Ascending aorta (tissue), 2 donors: ENCODE measurements at regions not wholly inside any gene's neighbourhood (a gene's known extent, or its start where the extent isn't known, plus 50 kb on each side); places are given as distances from the start of the nearest gene placed in this dataset.

Experiments
- DNase-seq, 2 donors: peaks; one replicate each; pipeline ENCODE4 v3.0.0-alpha.2; 2019; ENCODE audit warnings: low spot score in 2 of 2
- H3K27ac ChIP-seq, 2 donors: fragments of 200-600 bp; sonication (generic); one replicate each; pipeline ENCODE4 v1.5.1; 2016 to 2017; ENCODE audit warnings: mild to moderate bottlenecking in 1 of 2
- H3K27me3 ChIP-seq: fragments of 200-600 bp; sonication (generic); one replicate; pipeline ENCODE4 v1.5.1; 2017
- H3K36me3 ChIP-seq, 2 donors: fragments of 200-600 bp; sonication (generic); one replicate each; pipeline ENCODE4 v1.5.1; 2016
- H3K4me1 ChIP-seq, 2 donors: fragments of 200-600 bp; sonication (generic); one replicate each; pipeline ENCODE4 v1.5.1; 2016 to 2017; ENCODE audit warnings: mild to moderate bottlenecking in 1 of 2
- H3K4me3 ChIP-seq, 2 donors: fragments of 200-600 bp; sonication (generic); one replicate each; pipeline ENCODE4 v1.5.1; 2016 to 2017; ENCODE audit warnings: mild to moderate bottlenecking in 1 of 2
- H3K9me3 ChIP-seq, 2 donors: fragments of 200-600 bp; sonication (generic); one replicate each; pipeline ENCODE4 v1.5.1; 2016
- CTCF ChIP-seq, 3 experiments: fragments of 200-600 bp in 2 of 3; fragments of 450-650 bp in 1 of 3; sonication (generic) in 2 of 3; IDR thresholded peaks; one replicate each; pipeline ENCODE4 v1.5.1; 2016 to 2019; ENCODE audit warnings: antibody characterized with exemption in 3 of 3, mild to moderate bottlenecking in 1 of 3, moderate library complexity in 1 of 3
- intact Hi-C: fragments of 100-400 bp; cut with DNase I; formaldehyde crosslinking; loops from one replicate; pipeline ENCODE4 v1.15.1; 2023

GRCh38 chr10:21061184-21061583 lies 164.1 kb upstream of the NEBL start:
- H3K4me1 ChIP-seq: no peaks in the 10 kb centered on the region
- H3K27ac ChIP-seq: no peak overlapping the region
- no peak overlapping the region for H3K4me3 ChIP-seq
- H3K9me3 ChIP-seq: peaks cover 0 to 5% of the 10 kb centered on the region in 2 donors
- H3K27me3 ChIP-seq: no peaks in the 10 kb centered on the region
- intact Hi-C loops: no loop called here
- no peaks in the 10 kb centered on the region for H3K36me3 ChIP-seq
- TF ChIP-seq CTCF (IDR thresholded peaks at IDR 0.05): no peak
- no peak for DNase-seq

GRCh38 chr10:21060626-21061025 lies 163.5 kb upstream of the NEBL start:
- TF ChIP-seq CTCF (IDR thresholded peaks at IDR 0.05): no peak
- H3K9me3 ChIP-seq: peaks cover 0 to 5% of the 10 kb centered on the region in 2 donors
- intact Hi-C loops: no loop called here

GRCh38 chr10:21057989-21058388 lies 160.9 kb upstream of the NEBL start:
- intact Hi-C loops: no loop called here
- H3K4me3 ChIP-seq: no peak overlapping the region
- H3K27me3 ChIP-seq: no peaks in the 10 kb centered on the region
- no peaks in the 10 kb centered on the region for H3K4me1 ChIP-seq
- no peak for TF ChIP-seq CTCF (IDR thresholded peaks at IDR 0.05)
- H3K9me3 ChIP-seq: peaks cover 0 to 5% of the 10 kb centered on the region in 2 donors
- no peaks in the 10 kb centered on the region for H3K36me3 ChIP-seq
- no peak overlapping the region for H3K27ac ChIP-seq
- DNase-seq: no peak

More at GRCh38 chr10:21060626-21061025, 163.5 kb upstream of the NEBL start:
- Histone ChIP-seq H3K27ac (no peak overlapping the region), H3K4me1 (no peaks in the 10 kb centered on the region), H3K4me3 (no peak overlapping the region), H3K27me3 (no peaks in the 10 kb centered on the region), H3K36me3 (no peaks in the 10 kb centered on the region)
- no peak for DNase-seq

- H3K4me1 ChIP-seq: no peaks in the 10 kb centered on the region
- DNase-seq: no peak
- H3K27ac ChIP-seq: no peak overlapping the region
- intact Hi-C loops: no loop called here
- no peak for TF ChIP-seq CTCF (IDR thresholded peaks at IDR 0.05)
- H3K36me3 ChIP-seq: no peaks in the 10 kb centered on the region
- H3K4me3 ChIP-seq: no peak overlapping the region
- no peaks in the 10 kb centered on the region for H3K27me3 ChIP-seq
- peaks cover 0 to 5% of the 10 kb centered on the region in 2 donors for H3K9me3 ChIP-seq
These were observed 160.3 kb upstream of the NEBL start for GRCh38 chr10:21057436-21057835.

DNA sequence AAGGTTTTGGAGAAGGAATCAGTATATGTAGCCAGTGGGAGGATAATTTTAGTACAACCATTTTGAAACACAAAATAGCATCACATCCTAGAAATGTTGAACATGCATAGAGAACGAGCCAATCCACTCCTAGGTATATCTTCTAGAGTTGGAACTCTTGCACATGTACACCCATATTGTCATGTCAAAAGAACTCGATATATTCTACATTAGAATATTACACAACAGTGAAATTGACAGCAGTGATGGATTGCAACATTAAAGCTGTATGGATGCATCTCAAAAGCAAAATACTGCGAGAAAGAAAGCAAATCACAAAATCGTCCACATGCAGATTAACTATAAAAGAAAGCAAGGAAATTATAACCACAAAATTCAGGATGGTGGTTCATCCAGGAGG lies 159.3 kb upstream of the NEBL start:
- Histone ChIP-seq H3K27me3 (no peaks in the 10 kb centered on the region), H3K36me3 (no peaks in the 10 kb centered on the region), H3K9me3 (peaks cover 0 to 5% of the 10 kb centered on the region in 2 donors), H3K27ac (no peak overlapping the region), H3K4me3 (no peak overlapping the region), H3K4me1 (no peaks in the 10 kb centered on the region)
- intact Hi-C loops: no loop called here
- TF ChIP-seq CTCF (IDR thresholded peaks at IDR 0.05): no peak
- no peak for DNase-seq
